Liver (tissue), 8 donors: ENCODE measurements at regions not wholly inside any gene's neighbourhood (a gene's known extent, or its start where the extent isn't known, plus 50 kb on each side); places are given as distances from the start of the nearest gene placed in this dataset.

Experiments used
- DNase-seq: peaks from one replicate; pipeline ENCODE4 v3.0.0-alpha.2; 2017; ENCODE audit warnings: low spot score
- H3K27ac ChIP-seq, 2 donors: one replicate each; pipeline ENCODE4 v1.7.0; 2013; ENCODE audit warnings: inconsistent platforms in 2 of 2, low read length in 2 of 2, control low read depth in 1 of 2, low read depth in 1 of 2, mild to moderate bottlenecking in 1 of 2
- H3K27me3 ChIP-seq, 4 donors: one replicate each; pipeline versions ENCODE4 v1.6.1 to v1.7.0; 2013; ENCODE audit warnings: low read length in 3 of 4, inconsistent platforms in 1 of 4, mild to moderate bottlenecking in 1 of 4, moderate library complexity in 1 of 4; ENCODE audit not compliant: control insufficient read depth in 4 of 4, insufficient read depth in 4 of 4
- H3K36me3 ChIP-seq, 4 donors: one replicate each; pipeline versions ENCODE4 v1.6.1 to v1.7.0; 2013; ENCODE audit warnings: low read length in 3 of 4, mild to moderate bottlenecking in 3 of 4, low read depth in 1 of 4, moderate library complexity in 1 of 4; ENCODE audit not compliant: control insufficient read depth in 4 of 4, insufficient read depth in 3 of 4
- H3K4me1 ChIP-seq, 4 donors: one replicate each; pipeline versions ENCODE4 v1.6.1 to v1.7.0; 2013; ENCODE audit warnings: low read length in 3 of 4, mild to moderate bottlenecking in 3 of 4, moderate library complexity in 1 of 4; ENCODE audit not compliant: control insufficient read depth in 4 of 4, insufficient read depth in 4 of 4
- H3K4me3 ChIP-seq, 3 donors: one replicate each; pipeline versions ENCODE4 v1.6.1 to v1.7.0; 2013; ENCODE audit warnings: low read length in 3 of 3, control low read depth in 1 of 3, low read depth in 1 of 3, mild to moderate bottlenecking in 1 of 3
- H3K9ac ChIP-seq, 2 donors: one replicate each; pipeline ENCODE4 v1.7.0; 2013; ENCODE audit warnings: low read length in 2 of 2, mild to moderate bottlenecking in 2 of 2, moderate library complexity in 2 of 2, control low read depth in 1 of 2, low read depth in 1 of 2
- H3K9me3 ChIP-seq, 4 donors: one replicate each; pipeline versions ENCODE4 v1.6.1 to v1.7.0; 2013; ENCODE audit warnings: low read length in 3 of 4; ENCODE audit not compliant: control insufficient read depth in 4 of 4
- CTCF ChIP-seq: fragments of 150-350 bp; IDR thresholded peaks from 2 replicates; pipeline ENCODE4 v1.5.1; 2017; ENCODE audit warnings: improper control_type of control experiment, low read depth, low read length; ENCODE audit not compliant: missing input control
- EGR1 ChIP-seq, 2 donors: IDR thresholded peaks; 2 replicates each; pipeline ENCODE4 v1.6.1; 2016 to 2018; ENCODE audit warnings: antibody characterized with exemption in 2 of 2, low read depth in 2 of 2
- FOXA1 ChIP-seq: IDR thresholded peaks from 2 replicates; pipeline ENCODE4 v1.6.1; 2016; ENCODE audit warnings: antibody characterized with exemption
- FOXA2 ChIP-seq: IDR thresholded peaks from 2 replicates; pipeline ENCODE4 v1.6.1; 2016; ENCODE audit warnings: antibody characterized with exemption
- GABPA ChIP-seq, 2 donors: IDR thresholded peaks in 1 of 2; conservative IDR thresholded peaks in 1 of 2; 2 replicates each; pipeline ENCODE4 v1.6.1; 2016; ENCODE audit warnings: antibody characterized with exemption in 2 of 2, mild to moderate bottlenecking in 1 of 2, moderate library complexity in 1 of 2
- HNF4A ChIP-seq, 2 donors: conservative IDR thresholded peaks; 2 replicates each; pipeline ENCODE4 v1.6.1; 2016; ENCODE audit warnings: antibody characterized with exemption in 2 of 2, mild to moderate bottlenecking in 2 of 2
- HNF4G ChIP-seq: IDR thresholded peaks from 2 replicates; pipeline ENCODE4 v1.6.1; 2016; ENCODE audit warnings: antibody characterized with exemption
- JUND ChIP-seq, 2 donors: IDR thresholded peaks; 2 replicates each; pipeline ENCODE4 v1.6.1; 2016; ENCODE audit warnings: antibody characterized with exemption in 2 of 2
- MAX ChIP-seq: IDR thresholded peaks from 2 replicates; pipeline ENCODE4 v1.6.1; 2016; ENCODE audit warnings: antibody characterized with exemption
- NR2F2 ChIP-seq: IDR thresholded peaks from 2 replicates; pipeline ENCODE4 v1.6.1; 2016; ENCODE audit warnings: antibody characterized with exemption
- REST ChIP-seq: IDR thresholded peaks from 2 replicates; pipeline ENCODE4 v1.6.1; 2016; ENCODE audit warnings: antibody characterized with exemption, mild to moderate bottlenecking
- RXRA ChIP-seq, 2 donors: IDR thresholded peaks; 2 replicates each; pipeline ENCODE4 v1.6.1; 2017 to 2018; ENCODE audit warnings: antibody characterized with exemption in 2 of 2, mild to moderate bottlenecking in 1 of 2
- TAF1 ChIP-seq: conservative IDR thresholded peaks from 2 replicates; pipeline ENCODE4 v1.6.1; 2016; ENCODE audit warnings: antibody characterized with exemption, mild to moderate bottlenecking
- YY1 ChIP-seq: IDR thresholded peaks from 2 replicates; pipeline ENCODE4 v1.6.1; 2016; ENCODE audit warnings: antibody characterized with exemption, mild to moderate bottlenecking
- ZBTB33 ChIP-seq: IDR thresholded peaks from 2 replicates; pipeline ENCODE4 v1.6.1; 2016; ENCODE audit warnings: antibody characterized with exemption
- WGBS: extraction: QIAGEN DNeasy Blood & Tissue Kit; methylation state at CpG from one replicate; pipeline ENCODE4 v1.1.7; 2013; 5-methylcytosine and 5-hydroxymethylcytosine counted together
- TF ChIP-seq, protein P1 (sequence below): IDR thresholded peaks from 2 replicates; pipeline ENCODE4 v1.6.1; 2016; ENCODE audit warnings: antibody characterized with exemption
- donor health status: healthy.
- donor health status: healthy.
- donor health status: healthy.
- donor health status: healthy.
- donor health status: healthy.

GRCh38 chr22:49626361-49627216 is 201.1 kb downstream of the BRD1 start:
- H3K9ac ChIP-seq, result no peak overlapping the region
- no peaks in the 10 kb centered on the region for H3K9me3 ChIP-seq
- DNase-seq, result no peak
- H3K4me1 ChIP-seq, result no peaks in the 10 kb centered on the region
- no peak overlapping the region for H3K4me3 ChIP-seq
- no peaks in the 10 kb centered on the region for H3K36me3 ChIP-seq
- WGBS, result 77% methylated on average over 20 of the region's 20 CpGs
- TF ChIP-seq HNF4G, result no peak
- no peak for TF ChIP-seq FOXA2
- TF ChIP-seq NR2F2, result no peak
- no peak for TF ChIP-seq REST
- no peak for TF ChIP-seq JUND (IDR thresholded peaks at IDR 0.05)
- no peak for TF ChIP-seq YY1
- TF ChIP-seq ZBTB33, result no peak
- TF ChIP-seq, protein P1, sequence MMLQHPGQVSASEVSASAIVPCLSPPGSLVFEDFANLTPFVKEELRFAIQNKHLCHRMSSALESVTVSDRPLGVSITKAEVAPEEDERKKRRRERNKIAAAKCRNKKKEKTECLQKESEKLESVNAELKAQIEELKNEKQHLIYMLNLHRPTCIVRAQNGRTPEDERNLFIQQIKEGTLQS, result no peak
- no peak for TF ChIP-seq RXRA (IDR thresholded peaks at IDR 0.05)
- no peak for TF ChIP-seq HNF4A (conservative IDR thresholded peaks at IDR 0.05)
- TF ChIP-seq CTCF, result no peak
- TF ChIP-seq MAX, result no peak
- no peak for TF ChIP-seq TAF1
- TF ChIP-seq GABPA (IDR thresholded peaks at IDR 0.05 in 1 of 2, conservative IDR thresholded peaks at IDR 0.05 in 1 of 2), result no peak
- no peak for TF ChIP-seq EGR1 (IDR thresholded peaks at IDR 0.05; ENCODE audit: low read depth in 2 of 2)
- TF ChIP-seq FOXA1, result no peak
- no peaks in the 10 kb centered on the region for H3K27me3 ChIP-seq
- H3K27ac ChIP-seq, result no peak overlapping the region
